ENCODE measurements at regions not wholly inside any gene's neighbourhood (a gene's known extent, or its start where the extent isn't known, plus 50 kb on each side); places are given as distances from the start of the nearest gene placed in this dataset.
A peak's percentile ranks its signal among the peaks of the same experiment; 100 is the strongest.
"Not testable (repeated sequence)": the region's sequence is repeated elsewhere in the genome, so short reads cannot be mapped to it uniquely, and the experiment has no call there.

DNA sequence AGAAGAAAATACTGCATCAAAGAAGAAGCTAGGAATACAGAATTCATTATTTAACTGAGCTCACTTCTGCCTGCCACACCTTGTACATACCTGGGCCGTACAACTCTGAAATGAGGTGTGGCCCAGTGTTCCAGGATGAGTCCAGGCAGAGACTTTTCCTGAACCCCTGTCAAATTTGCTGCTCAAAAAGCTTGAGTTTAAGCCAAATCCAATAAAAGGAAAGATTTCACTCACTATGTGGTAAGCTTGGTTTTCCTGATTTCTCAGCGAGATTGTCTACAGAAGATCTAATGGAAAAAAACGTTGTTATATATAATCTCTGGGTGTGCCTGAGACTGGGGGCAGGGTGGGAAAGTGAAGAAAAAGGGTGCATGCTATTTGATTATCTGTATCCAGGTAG, 72.1 kb upstream of the EGFR start:
- no peak for TF ChIP-seq CTCF (IDR thresholded peaks at IDR 0.05; ENCODE audit: insufficient read depth, low read depth, low read length, missing control alignments)
- no peak overlapping the region for H3K4me3 ChIP-seq (ENCODE audit: low read length)
- peak; percentile 91 for DNase-seq (ENCODE audit: low read depth)

- no peak for TF ChIP-seq CTCF (IDR thresholded peaks at IDR 0.05; ENCODE audit: insufficient read depth, low read depth, low read length, missing control alignments)
- no peak for DNase-seq (ENCODE audit: low read depth)
- no peak overlapping the region for H3K4me3 ChIP-seq (ENCODE audit: low read length)
Observed at GRCh38 chr7:54947266-54947665, 71.6 kb upstream of the EGFR start.

GRCh38 chr7:54949514-54949913, 69.3 kb upstream of the EGFR start:
- DNase-seq (ENCODE audit: low read depth); H3K4me3 ChIP-seq (ENCODE audit: low read length): not testable (repeated sequence)

GRCh38 chr7:54955296-54955695, 63.5 kb upstream of the EGFR start:
- no peak overlapping the region for H3K4me3 ChIP-seq (ENCODE audit: low read length)
- DNase-seq (ENCODE audit: low read depth) = no peak
- no peak for TF ChIP-seq CTCF (IDR thresholded peaks at IDR 0.05; ENCODE audit: insufficient read depth, low read depth, low read length, missing control alignments)

DNA sequence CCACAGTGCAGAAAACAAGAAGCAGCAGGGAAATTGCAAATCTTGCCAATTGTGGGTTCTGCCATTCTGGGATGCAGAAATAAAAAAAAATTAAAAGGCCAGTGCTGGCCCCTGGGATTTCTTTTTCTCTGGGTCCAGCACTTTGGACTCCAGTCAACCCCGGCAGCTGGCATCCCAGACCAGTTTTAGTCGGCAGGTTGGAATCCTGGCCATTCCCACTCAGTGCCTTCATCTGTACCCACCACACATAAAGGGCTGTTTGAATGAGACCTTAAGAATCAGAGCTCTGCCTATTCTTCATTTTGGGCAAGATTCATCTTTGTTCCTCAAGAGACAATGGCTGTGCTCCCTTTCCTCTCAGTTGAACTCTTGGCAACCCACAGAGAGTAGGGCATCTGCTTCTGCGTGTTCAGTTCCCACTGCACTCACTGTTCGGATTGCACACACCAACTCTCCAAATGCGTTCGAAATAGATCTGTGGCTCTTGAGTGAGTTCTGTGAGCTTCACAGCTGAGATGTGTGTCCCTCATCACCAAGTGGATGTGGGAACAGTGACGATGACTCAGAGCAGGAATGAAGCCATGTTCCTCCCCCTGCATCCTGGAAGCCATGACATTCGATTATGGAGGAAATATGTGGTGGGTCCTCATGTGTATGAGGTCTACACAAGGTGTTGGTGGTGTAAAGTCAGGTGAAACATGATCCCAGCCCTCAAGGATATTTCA, 63.0 kb upstream of the EGFR start:
- no peak overlapping the region for H3K4me3 ChIP-seq (ENCODE audit: low read length)
- no peak for DNase-seq (ENCODE audit: low read depth)
- no peak for TF ChIP-seq CTCF (IDR thresholded peaks at IDR 0.05; ENCODE audit: insufficient read depth, low read depth, low read length, missing control alignments)

DNA sequence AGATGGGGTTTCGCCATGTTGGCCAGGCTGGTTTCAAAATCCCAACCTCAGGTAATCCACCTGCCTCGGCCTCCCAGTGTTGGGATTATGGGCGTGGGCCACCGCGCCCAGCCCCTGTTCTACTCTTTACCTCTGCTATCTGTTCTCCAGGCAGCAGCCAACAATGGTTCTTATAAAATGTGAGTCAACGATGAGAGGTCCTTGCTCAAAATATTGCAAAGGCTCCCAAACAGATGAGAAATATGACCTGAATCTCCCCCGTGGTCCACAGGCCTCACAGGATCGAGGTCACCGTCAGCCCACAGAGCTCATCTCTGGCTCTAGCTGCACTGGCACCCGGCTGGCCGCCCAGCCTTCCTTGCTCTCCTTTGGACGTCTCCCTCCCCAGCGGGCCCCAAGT, 62.0 kb upstream of the EGFR start:
- TF ChIP-seq CTCF (IDR thresholded peaks at IDR 0.05; ENCODE audit: insufficient read depth, low read depth, low read length, missing control alignments) = no peak
- H3K4me3 ChIP-seq (ENCODE audit: low read length) = no peak overlapping the region
- no peak for DNase-seq (ENCODE audit: low read depth)

- no peak for TF ChIP-seq CTCF (IDR thresholded peaks at IDR 0.05; ENCODE audit: insufficient read depth, low read depth, low read length, missing control alignments)
- DNase-seq (ENCODE audit: low read depth) = peak; percentile 71
- no peak overlapping the region for H3K4me3 ChIP-seq (ENCODE audit: low read length)
Observed at GRCh38 chr7:54960517-54960916, 58.3 kb upstream of the EGFR start.

Measured in epithelial cell of esophagus (primary cell).